Peyer's patch (tissue), 4 donors: ENCODE measurements at regions not wholly inside any gene's neighbourhood (a gene's known extent, or its start where the extent isn't known, plus 50 kb on each side); places are given as distances from the start of the nearest gene placed in this dataset.

Experiments used
- POLR2A ChIP-seq, 2 donors: fragments of 450-650 bp; IDR thresholded peaks; one replicate each; pipeline ENCODE4 v1.5.1; 2017; ENCODE audit warnings: antibody characterized with exemption in 2 of 2, mild to moderate bottlenecking in 2 of 2, moderate library complexity in 2 of 2
- TF ChIP-seq, protein P1 (sequence below), 6 experiments: fragments of 450-650 bp in 4 of 6; fragments of 200-600 bp in 2 of 6; sonication (generic) in 1 of 6; IDR thresholded peaks; one replicate each; pipeline ENCODE4 v1.5.1; 2017 to 2019; ENCODE audit warnings: antibody characterized with exemption in 6 of 6, mild to moderate bottlenecking in 3 of 6, moderate library complexity in 1 of 6

DNA sequence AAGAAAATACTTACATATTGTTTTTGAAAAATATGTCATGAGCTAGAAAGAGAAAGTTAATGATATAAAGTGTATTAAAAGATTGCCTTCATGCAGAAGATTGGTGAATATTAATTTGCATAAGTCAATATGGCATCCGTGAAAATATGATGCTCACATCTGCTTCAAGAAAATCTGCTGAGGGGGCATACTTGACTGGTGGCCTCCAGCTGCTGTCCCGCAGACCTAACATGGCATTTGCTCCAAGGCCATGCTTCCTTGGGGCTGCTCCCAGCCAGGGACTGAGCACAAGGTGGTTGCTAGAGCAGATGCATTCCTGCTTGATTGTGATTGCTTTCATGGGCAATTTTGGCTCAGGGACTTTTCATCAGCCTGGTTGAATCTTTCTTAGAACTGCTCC is 133.8 kb downstream of the TTC6 start:
- TF ChIP-seq, protein P1, sequence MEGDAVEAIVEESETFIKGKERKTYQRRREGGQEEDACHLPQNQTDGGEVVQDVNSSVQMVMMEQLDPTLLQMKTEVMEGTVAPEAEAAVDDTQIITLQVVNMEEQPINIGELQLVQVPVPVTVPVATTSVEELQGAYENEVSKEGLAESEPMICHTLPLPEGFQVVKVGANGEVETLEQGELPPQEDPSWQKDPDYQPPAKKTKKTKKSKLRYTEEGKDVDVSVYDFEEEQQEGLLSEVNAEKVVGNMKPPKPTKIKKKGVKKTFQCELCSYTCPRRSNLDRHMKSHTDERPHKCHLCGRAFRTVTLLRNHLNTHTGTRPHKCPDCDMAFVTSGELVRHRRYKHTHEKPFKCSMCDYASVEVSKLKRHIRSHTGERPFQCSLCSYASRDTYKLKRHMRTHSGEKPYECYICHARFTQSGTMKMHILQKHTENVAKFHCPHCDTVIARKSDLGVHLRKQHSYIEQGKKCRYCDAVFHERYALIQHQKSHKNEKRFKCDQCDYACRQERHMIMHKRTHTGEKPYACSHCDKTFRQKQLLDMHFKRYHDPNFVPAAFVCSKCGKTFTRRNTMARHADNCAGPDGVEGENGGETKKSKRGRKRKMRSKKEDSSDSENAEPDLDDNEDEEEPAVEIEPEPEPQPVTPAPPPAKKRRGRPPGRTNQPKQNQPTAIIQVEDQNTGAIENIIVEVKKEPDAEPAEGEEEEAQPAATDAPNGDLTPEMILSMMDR (IDR thresholded peaks at IDR 0.05) = no peak
- TF ChIP-seq POLR2A (IDR thresholded peaks at IDR 0.05) = no peak
